PFSK-1 (cell line): ENCODE measurements at regions not wholly inside any gene's neighbourhood (a gene's known extent, or its start where the extent isn't known, plus 50 kb on each side); places are given as distances from the start of the nearest gene placed in this dataset.

ENCODE experiments used
- POLR2AphosphoS5 ChIP-seq: IDR thresholded peaks from 2 replicates; pipeline ENCODE4 v1.6.1; 2012; ENCODE audit warnings: low read depth, mild to moderate bottlenecking, control low read depth, low read length, moderate library complexity
- SIN3A ChIP-seq: IDR thresholded peaks from 2 replicates; pipeline ENCODE4 v1.6.1; 2012; ENCODE audit warnings: mild to moderate bottlenecking, low read length, moderate library complexity, borderline replicate concordance; ENCODE audit not compliant: insufficient read depth
- TAF1 ChIP-seq: IDR thresholded peaks from 2 replicates; pipeline ENCODE4 v1.6.1; 2012; ENCODE audit warnings: low read length, control low read depth, borderline replicate concordance; ENCODE audit not compliant: insufficient read depth
- TF ChIP-seq, protein P1 (sequence below), 2 experiments: IDR thresholded peaks; 2 replicates each; pipeline versions ENCODE4 v1.6.1 to v1.8.0; 2011 to 2012; ENCODE audit warnings: low read depth in 2 of 2, low read length in 2 of 2, control low read depth in 1 of 2, inconsistent platforms in 1 of 2, mild to moderate bottlenecking in 1 of 2, moderate library complexity in 1 of 2; ENCODE audit not compliant: insufficient read depth in 1 of 2

DNA sequence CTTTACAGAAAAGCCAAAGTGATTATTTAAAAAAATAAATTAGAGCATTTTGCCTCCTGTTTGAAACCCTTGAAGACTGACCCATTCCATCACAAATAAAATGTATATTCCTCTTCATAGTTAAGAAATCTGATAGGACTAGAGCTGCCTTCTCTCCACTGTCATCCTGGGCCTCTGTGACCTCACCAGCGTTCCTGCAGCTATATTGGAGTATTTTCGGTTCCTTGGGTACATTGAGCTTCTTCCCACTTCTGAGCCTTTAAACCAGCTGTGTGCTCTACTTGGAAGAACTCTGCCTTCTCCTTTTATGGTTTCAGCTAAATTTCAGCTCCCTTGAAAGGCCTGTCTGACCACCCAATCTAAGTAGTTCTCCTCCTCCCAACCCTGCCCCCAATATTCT is 99.1 kb upstream of the ABCA1 start:
- TF ChIP-seq TAF1 (no peak), SIN3A (no peak), POLR2AphosphoS5 (no peak)
- TF ChIP-seq, protein P1, sequence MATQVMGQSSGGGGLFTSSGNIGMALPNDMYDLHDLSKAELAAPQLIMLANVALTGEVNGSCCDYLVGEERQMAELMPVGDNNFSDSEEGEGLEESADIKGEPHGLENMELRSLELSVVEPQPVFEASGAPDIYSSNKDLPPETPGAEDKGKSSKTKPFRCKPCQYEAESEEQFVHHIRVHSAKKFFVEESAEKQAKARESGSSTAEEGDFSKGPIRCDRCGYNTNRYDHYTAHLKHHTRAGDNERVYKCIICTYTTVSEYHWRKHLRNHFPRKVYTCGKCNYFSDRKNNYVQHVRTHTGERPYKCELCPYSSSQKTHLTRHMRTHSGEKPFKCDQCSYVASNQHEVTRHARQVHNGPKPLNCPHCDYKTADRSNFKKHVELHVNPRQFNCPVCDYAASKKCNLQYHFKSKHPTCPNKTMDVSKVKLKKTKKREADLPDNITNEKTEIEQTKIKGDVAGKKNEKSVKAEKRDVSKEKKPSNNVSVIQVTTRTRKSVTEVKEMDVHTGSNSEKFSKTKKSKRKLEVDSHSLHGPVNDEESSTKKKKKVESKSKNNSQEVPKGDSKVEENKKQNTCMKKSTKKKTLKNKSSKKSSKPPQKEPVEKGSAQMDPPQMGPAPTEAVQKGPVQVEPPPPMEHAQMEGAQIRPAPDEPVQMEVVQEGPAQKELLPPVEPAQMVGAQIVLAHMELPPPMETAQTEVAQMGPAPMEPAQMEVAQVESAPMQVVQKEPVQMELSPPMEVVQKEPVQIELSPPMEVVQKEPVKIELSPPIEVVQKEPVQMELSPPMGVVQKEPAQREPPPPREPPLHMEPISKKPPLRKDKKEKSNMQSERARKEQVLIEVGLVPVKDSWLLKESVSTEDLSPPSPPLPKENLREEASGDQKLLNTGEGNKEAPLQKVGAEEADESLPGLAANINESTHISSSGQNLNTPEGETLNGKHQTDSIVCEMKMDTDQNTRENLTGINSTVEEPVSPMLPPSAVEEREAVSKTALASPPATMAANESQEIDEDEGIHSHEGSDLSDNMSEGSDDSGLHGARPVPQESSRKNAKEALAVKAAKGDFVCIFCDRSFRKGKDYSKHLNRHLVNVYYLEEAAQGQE (IDR thresholded peaks at IDR 0.05; ENCODE audit: insufficient read depth in 1 of 2, low read depth in 2 of 2, low read length in 2 of 2), result no peak
